Ishikawa (cell line): ENCODE measurements at regions not wholly inside any gene's neighbourhood (a gene's known extent, or its start where the extent isn't known, plus 50 kb on each side); places are given as distances from the start of the nearest gene placed in this dataset.

ENCODE experiments used
- CEBPB ChIP-seq: IDR thresholded peaks from 2 replicates; pipeline ENCODE4 v1.6.1; 2012
- CREB1 ChIP-seq: IDR thresholded peaks from 2 replicates; pipeline ENCODE4 v1.6.1; 2012; ENCODE audit warnings: low read depth
- EP300 ChIP-seq: IDR thresholded peaks from 2 replicates; pipeline ENCODE4 v1.6.1; 2012; ENCODE audit warnings: borderline replicate concordance
- FOXM1 ChIP-seq: IDR thresholded peaks from 2 replicates; pipeline ENCODE4 v1.6.1; 2012; ENCODE audit warnings: low read depth, borderline replicate concordance
- MAX ChIP-seq: IDR thresholded peaks from 2 replicates; pipeline ENCODE4 v1.6.1; 2012
- NFIC ChIP-seq: IDR thresholded peaks from 2 replicates; pipeline ENCODE4 v1.6.1; 2012
- RAD21 ChIP-seq: IDR thresholded peaks from 2 replicates; pipeline ENCODE4 v1.6.1; 2012; ENCODE audit warnings: low read depth
- TAF1 ChIP-seq: IDR thresholded peaks from 2 replicates; pipeline ENCODE4 v1.6.1; 2012; ENCODE audit warnings: low read depth, mild to moderate bottlenecking
- TCF12 ChIP-seq: IDR thresholded peaks from 2 replicates; pipeline ENCODE4 v1.6.1; 2012; ENCODE audit warnings: low read depth
- TEAD4 ChIP-seq: IDR thresholded peaks from 2 replicates; pipeline ENCODE4 v1.6.1; 2012
- YY1 ChIP-seq: IDR thresholded peaks from 2 replicates; pipeline ENCODE4 v1.6.1; 2012; ENCODE audit warnings: low read depth
- ZBTB7A ChIP-seq: IDR thresholded peaks from 2 replicates; pipeline ENCODE4 v1.6.1; 2012; ENCODE audit warnings: low read depth
- TF ChIP-seq, protein P1 (sequence below): IDR thresholded peaks from 2 replicates; pipeline ENCODE4 v1.6.1; 2012

DNA sequence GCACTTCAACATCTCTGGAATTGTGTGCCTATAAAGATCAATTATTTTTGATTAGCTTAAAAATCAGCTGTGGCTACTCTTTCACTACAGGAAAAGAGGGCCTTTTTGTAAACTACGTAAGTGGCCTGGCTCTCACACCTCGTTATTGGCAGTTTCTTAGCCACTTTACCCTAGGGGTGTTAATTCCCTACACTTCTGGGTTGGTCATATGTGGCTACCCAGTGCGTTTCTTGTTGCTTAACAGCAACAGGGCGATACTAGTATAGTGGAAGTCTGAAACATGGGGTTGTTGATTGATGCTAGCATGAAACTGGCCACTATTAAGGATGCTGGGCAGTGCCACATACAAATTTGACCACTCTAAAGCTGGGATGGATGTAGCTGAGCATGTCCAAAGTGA lies 174.7 kb upstream of the CDH12 start:
- TF ChIP-seq, protein P1, sequence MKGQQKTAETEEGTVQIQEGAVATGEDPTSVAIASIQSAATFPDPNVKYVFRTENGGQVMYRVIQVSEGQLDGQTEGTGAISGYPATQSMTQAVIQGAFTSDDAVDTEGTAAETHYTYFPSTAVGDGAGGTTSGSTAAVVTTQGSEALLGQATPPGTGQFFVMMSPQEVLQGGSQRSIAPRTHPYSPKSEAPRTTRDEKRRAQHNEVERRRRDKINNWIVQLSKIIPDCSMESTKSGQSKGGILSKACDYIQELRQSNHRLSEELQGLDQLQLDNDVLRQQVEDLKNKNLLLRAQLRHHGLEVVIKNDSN = no peak
- no peak for TF ChIP-seq RAD21
- TF ChIP-seq EP300 = no peak
- TF ChIP-seq FOXM1 = no peak
- no peak for TF ChIP-seq NFIC
- no peak for TF ChIP-seq TCF12
- no peak for TF ChIP-seq YY1
- TF ChIP-seq MAX = no peak
- TF ChIP-seq CREB1 = no peak
- no peak for TF ChIP-seq TAF1
- no peak for TF ChIP-seq TEAD4
- TF ChIP-seq CEBPB = no peak
- TF ChIP-seq ZBTB7A = no peak
